Thoracic aorta (tissue), 2 donors: ENCODE measurements at regions not wholly inside any gene's neighbourhood (a gene's known extent, or its start where the extent isn't known, plus 50 kb on each side); places are given as distances from the start of the nearest gene placed in this dataset.
A peak's percentile ranks its signal among the peaks of the same experiment; 100 is the strongest.
"Not testable (repeated sequence)": the region's sequence is repeated elsewhere in the genome, so short reads cannot be mapped to it uniquely, and the experiment has no call there.

ENCODE experiments used
- ATAC-seq: fragments of 150-250 bp; one replicate; pipeline ENCODE4 v1.8.0; 2017; ENCODE audit warnings: low read depth; ENCODE audit not compliant: insufficient number of reproducible peaks, low FRiP score
- DNase-seq: peaks from one replicate; pipeline ENCODE4 v3.0.0-alpha.2; 2020; ENCODE audit warnings: low spot score
- H3K27ac ChIP-seq, 2 donors: fragments of 200-600 bp; sonication (generic); 1 replicate in 1 of 2; 2 replicates in 1 of 2; pipeline ENCODE4 v1.5.1; 2016; ENCODE audit warnings: mild to moderate bottlenecking in 2 of 2, moderate library complexity in 2 of 2
- H3K27me3 ChIP-seq: fragments of 200-600 bp; sonication (generic); replicated peaks from 2 replicates; pipeline ENCODE4 v1.6.0; 2016; ENCODE audit warnings: mild to moderate bottlenecking; ENCODE audit not compliant: insufficient read depth
- H3K36me3 ChIP-seq: fragments of 200-600 bp; sonication (generic); one replicate; pipeline ENCODE4 v1.5.1; 2016
- H3K4me1 ChIP-seq, 2 donors: fragments of 200-600 bp; sonication (generic); 1 replicate in 1 of 2; 2 replicates in 1 of 2; pipeline versions ENCODE4 v1.5.1 to v1.6.0; 2016; ENCODE audit warnings: low read depth in 2 of 2, mild to moderate bottlenecking in 1 of 2; ENCODE audit not compliant: control insufficient read depth in 1 of 2
- H3K4me3 ChIP-seq: fragments of 200-600 bp; sonication (generic); 2 replicates; pipeline ENCODE4 v1.5.1; 2016; ENCODE audit warnings: mild to moderate bottlenecking
- H3K9me3 ChIP-seq: fragments of 200-600 bp; sonication (generic); 2 replicates; pipeline ENCODE4 v1.5.1; 2016
- CTCF ChIP-seq: fragments of 200-600 bp; sonication (generic); IDR thresholded peaks from one replicate; pipeline ENCODE4 v1.5.1; 2019; ENCODE audit warnings: antibody characterized with exemption

GRCh38 chr15:20341901-20342600 lies 199.5 kb downstream of the GOLGA6L6 start:
- DNase-seq = no peak
- Histone ChIP-seq H3K27me3 (no peaks in the 10 kb centered on the region), H3K27ac (no peak overlapping the region), H3K4me1 (no peaks in the 10 kb centered on the region), H3K9me3 (peaks cover 5% of the 10 kb centered on the region), H3K36me3 (no peaks in the 10 kb centered on the region), H3K4me3 (no peak overlapping the region)
- no peak for TF ChIP-seq CTCF
- no peak for ATAC-seq

- TF ChIP-seq CTCF = no peak
- ATAC-seq (peak; percentile 61), DNase-seq (no peak)
- H3K4me3 ChIP-seq = no peak overlapping the region
- H3K9me3 ChIP-seq = peaks cover 5% of the 10 kb centered on the region
- H3K27ac ChIP-seq = no peak overlapping the region
- H3K36me3 ChIP-seq = no peaks in the 10 kb centered on the region
- no peaks in the 10 kb centered on the region for H3K4me1 ChIP-seq
- H3K27me3 ChIP-seq = no peaks in the 10 kb centered on the region
Observed at GRCh38 chr15:20340931-20341661, 200.5 kb downstream of the GOLGA6L6 start.

- Histone ChIP-seq H3K4me3 (no peak overlapping the region), H3K4me1 (no peaks in the 10 kb centered on the region), H3K9me3 (peaks cover 5% of the 10 kb centered on the region), H3K36me3 (no peaks in the 10 kb centered on the region), H3K27ac (no peak overlapping the region), H3K27me3 (no peaks in the 10 kb centered on the region)
- ATAC-seq = no peak
- no peak for DNase-seq
- TF ChIP-seq CTCF = no peak
Observed at GRCh38 chr15:20340331-20340811, 201.2 kb downstream of the GOLGA6L6 start.

GRCh38 chr15:20339086-20339791 lies 202.4 kb downstream of the GOLGA6L6 start:
- H3K4me3 ChIP-seq, H3K9me3 ChIP-seq, H3K27me3 ChIP-seq, H3K36me3 ChIP-seq, H3K4me1 ChIP-seq, H3K27ac ChIP-seq, DNase-seq, ATAC-seq: not testable (repeated sequence)

- not testable (repeated sequence) for ATAC-seq, H3K9me3 ChIP-seq, DNase-seq
Observed at GRCh38 chr15:20338671-20339070, 202.9 kb downstream of the GOLGA6L6 start.

GRCh38 chr15:20337238-20337637 lies 204.4 kb downstream of the GOLGA6L6 start:
- not testable (repeated sequence) for H3K4me3 ChIP-seq, ATAC-seq, H3K9me3 ChIP-seq, H3K27ac ChIP-seq, DNase-seq, H3K27me3 ChIP-seq, H3K4me1 ChIP-seq, H3K36me3 ChIP-seq

More at GRCh38 chr15:20338671-20339070, 202.9 kb downstream of the GOLGA6L6 start:
- not testable (repeated sequence) for H3K4me1 ChIP-seq, H3K27ac ChIP-seq, H3K36me3 ChIP-seq, H3K27me3 ChIP-seq, H3K4me3 ChIP-seq

- not testable (repeated sequence) for H3K36me3 ChIP-seq, H3K4me1 ChIP-seq, H3K27me3 ChIP-seq, ATAC-seq, H3K4me3 ChIP-seq, H3K9me3 ChIP-seq, H3K27ac ChIP-seq, DNase-seq
Observed at GRCh38 chr15:20334451-20334850, 207.1 kb downstream of the GOLGA6L6 start.

- H3K9me3 ChIP-seq, H3K27me3 ChIP-seq, H3K4me1 ChIP-seq, H3K27ac ChIP-seq, ATAC-seq, H3K4me3 ChIP-seq, H3K36me3 ChIP-seq, DNase-seq: not testable (repeated sequence)
Observed at GRCh38 chr15:20325751-20326150, 215.8 kb downstream of the GOLGA6L6 start.

GRCh38 chr15:20317132-20317531 lies 224.5 kb downstream of the GOLGA6L6 start:
- not testable (repeated sequence) for H3K9me3 ChIP-seq, H3K36me3 ChIP-seq, H3K4me1 ChIP-seq, ATAC-seq, H3K4me3 ChIP-seq, H3K27ac ChIP-seq, DNase-seq, H3K27me3 ChIP-seq
